ENCODE measurements at regions not wholly inside any gene's neighbourhood (a gene's known extent, or its start where the extent isn't known, plus 50 kb on each side); places are given as distances from the start of the nearest gene placed in this dataset.

GRCh38 chr13:75985132-75985531 is 349.0 kb downstream of the LMO7 start:
- no peak for DNase-seq (ENCODE audit: low spot score in 2 of 2)
- H3K4me3 ChIP-seq, result no peak overlapping the region
- H3K27me3 ChIP-seq, result no peaks in the 10 kb centered on the region
- intact Hi-C loops (cut with DNase I), result no loop called here
- TF ChIP-seq CTCF (IDR thresholded peaks at IDR 0.05), result no peak
- no peaks in the 10 kb centered on the region for H3K4me1 ChIP-seq
- H3K36me3 ChIP-seq, result no peaks in the 10 kb centered on the region
- H3K27ac ChIP-seq, result no peak overlapping the region
- peaks cover 0 to 6% of the 10 kb centered on the region in 2 donors for H3K9me3 ChIP-seq

GRCh38 chr13:75978818-75979217 is 342.7 kb downstream of the LMO7 start:
- Histone ChIP-seq H3K4me3 (no peak overlapping the region), H3K36me3 (no peaks in the 10 kb centered on the region), H3K27ac (no peak overlapping the region), H3K4me1 (no peaks in the 10 kb centered on the region), H3K9me3 (no peaks in the 10 kb centered on the region), H3K27me3 (no peaks in the 10 kb centered on the region)
- DNase-seq (ENCODE audit: low spot score in 2 of 2), result no peak
- TF ChIP-seq CTCF (IDR thresholded peaks at IDR 0.05), result no peak
- intact Hi-C loops (cut with DNase I), result no loop called here

- H3K36me3 ChIP-seq, result no peaks in the 10 kb centered on the region
- no peaks in the 10 kb centered on the region for H3K4me1 ChIP-seq
- H3K9me3 ChIP-seq, result no peaks in the 10 kb centered on the region
Observed at GRCh38 chr13:75968103-75968838, 332.1 kb downstream of the LMO7 start.

GRCh38 chr13:75963302-75963701 is 327.2 kb downstream of the LMO7 start:
- Histone ChIP-seq H3K4me1 (no peaks in the 10 kb centered on the region), H3K36me3 (no peaks in the 10 kb centered on the region), H3K27me3 (no peaks in the 10 kb centered on the region), H3K4me3 (no peak overlapping the region), H3K9me3 (no peaks in the 10 kb centered on the region), H3K27ac (no peak overlapping the region)
- no peak for DNase-seq (ENCODE audit: low spot score in 2 of 2)
- intact Hi-C loops (cut with DNase I), result no loop called here
- TF ChIP-seq CTCF (IDR thresholded peaks at IDR 0.05), result no peak

More at GRCh38 chr13:75968103-75968838, 332.1 kb downstream of the LMO7 start:
- DNase-seq (ENCODE audit: low spot score in 2 of 2), result no peak
- H3K27me3 ChIP-seq, result no peaks in the 10 kb centered on the region
- intact Hi-C loops (cut with DNase I), result no loop called here
- no peak for TF ChIP-seq CTCF (IDR thresholded peaks at IDR 0.05)
- H3K4me3 ChIP-seq, result no peak overlapping the region
- no peak overlapping the region for H3K27ac ChIP-seq

GRCh38 chr13:75961911-75962310 is 325.8 kb downstream of the LMO7 start:
- intact Hi-C loops (cut with DNase I), result no loop called here
- H3K36me3 ChIP-seq, result no peaks in the 10 kb centered on the region
- TF ChIP-seq CTCF (IDR thresholded peaks at IDR 0.05), result no peak
- H3K27ac ChIP-seq, result no peak overlapping the region
- H3K4me3 ChIP-seq, result no peak overlapping the region
- no peaks in the 10 kb centered on the region for H3K9me3 ChIP-seq
- H3K4me1 ChIP-seq, result no peaks in the 10 kb centered on the region
- no peak for DNase-seq (ENCODE audit: low spot score in 2 of 2)
- no peaks in the 10 kb centered on the region for H3K27me3 ChIP-seq

Measured in ascending aorta (tissue), 2 donors.